ENCODE measurements at regions not wholly inside any gene's neighbourhood (a gene's known extent, or its start where the extent isn't known, plus 50 kb on each side); places are given as distances from the start of the nearest gene placed in this dataset.

- ATAC-seq, result no peak; the same call in 1 of the 2 replicates
- no peak overlapping the region for H3K27ac ChIP-seq (ENCODE audit: low read length)
- H3K36me3 ChIP-seq (ENCODE audit: low read depth, low read length), result no peaks in the 10 kb centered on the region
- POLR2A ChIA-PET (ENCODE audit: unreplicated experiment), result interaction anchor here (0.7 kb wide), 1 partner anchor 21 kb away, joined by 8 read pairs; no protein-coding TSS in a partner anchor
- H3K27me3 ChIP-seq (ENCODE audit: low read length), result no peaks in the 10 kb centered on the region
- no peaks in the 10 kb centered on the region for H3K9me2 ChIP-seq (replicated peaks; ENCODE audit: low read length)
- no peaks in the 10 kb centered on the region for H3F3A ChIP-seq (ENCODE audit: low read length, unreplicated experiment)
- peaks cover 12% of the 10 kb centered on the region for H3K4me1 ChIP-seq (ENCODE audit: insufficient read depth, low read length)
- intact Hi-C loops (cut with micrococcal nuclease), result no loop called here
- H3K9me3 ChIP-seq (ENCODE audit: low read length), result no peaks in the 10 kb centered on the region
- CTCF ChIA-PET, result no interaction called here
- no peak overlapping the region for H3K4me2 ChIP-seq (ENCODE audit: low read length)
- no peak overlapping the region for H3K4me3 ChIP-seq (ENCODE audit: low read length)
- DNase-seq, result no peak
- no TSS peak for BruUV-seq (replicated peaks)
- no peaks in the 10 kb centered on the region for H3K79me2 ChIP-seq (ENCODE audit: low read length)
- no peak for TF ChIP-seq EZH2phosphoT487 (IDR thresholded peaks at IDR 0.05; ENCODE audit: borderline replicate concordance, low read length)
- TF ChIP-seq CTCF (conservative IDR thresholded peaks at IDR 0.05; ENCODE audit: low read depth, low read length), result no peak
- TF ChIP-seq EZH2 (IDR thresholded peaks at IDR 0.05; ENCODE audit: low read length, unreplicated experiment), result no peak
- H4K20me1 ChIP-seq (ENCODE audit: low read length), result no peaks in the 10 kb centered on the region
- no peak overlapping the region for H2AFZ ChIP-seq (ENCODE audit: low read length)
- H3K9ac ChIP-seq (ENCODE audit: low read length), result no peak overlapping the region
Measured at GRCh38 chr12:127115468-127116035, 1151.4 kb upstream of the TMEM132C start.

GRCh38 chr12:127118251-127118650 lies 1148.7 kb upstream of the TMEM132C start:
- Histone ChIP-seq H4K20me1 (ENCODE audit: low read length) (no peaks in the 10 kb centered on the region), H3F3A (ENCODE audit: low read length, unreplicated experiment) (no peaks in the 10 kb centered on the region), H3K36me3 (ENCODE audit: low read depth, low read length) (no peaks in the 10 kb centered on the region), H3K79me2 (ENCODE audit: low read length) (no peaks in the 10 kb centered on the region), H3K9me3 (ENCODE audit: low read length) (no peaks in the 10 kb centered on the region), H3K9me2 (replicated peaks; ENCODE audit: low read length) (no peaks in the 10 kb centered on the region), H3K27ac (ENCODE audit: low read length) (no peak overlapping the region), H3K27me3 (ENCODE audit: low read length) (no peaks in the 10 kb centered on the region), H3K4me1 (ENCODE audit: insufficient read depth, low read length) (peaks cover 16% of the 10 kb centered on the region), H3K4me2 (ENCODE audit: low read length) (no peak overlapping the region), H2AFZ (ENCODE audit: low read length) (no peak overlapping the region), H3K9ac (ENCODE audit: low read length) (no peak overlapping the region), H3K4me3 (ENCODE audit: low read length) (no peak overlapping the region)
- no TSS peak for BruUV-seq (replicated peaks)
- ATAC-seq, result peak; percentile 72
- DNase-seq, result no peak
- TF ChIP-seq EZH2 (IDR thresholded peaks at IDR 0.05; ENCODE audit: low read length, unreplicated experiment) (no peak), CTCF (conservative IDR thresholded peaks at IDR 0.05; ENCODE audit: low read depth, low read length) (no peak), EZH2phosphoT487 (IDR thresholded peaks at IDR 0.05; ENCODE audit: borderline replicate concordance, low read length) (no peak)
- intact Hi-C loops (cut with micrococcal nuclease), result no loop called here
- CTCF ChIA-PET, result interaction anchor here (0.6 kb wide), 1 partner anchor 325 kb away, joined by 6 read pairs; no protein-coding TSS in a partner anchor
- POLR2A ChIA-PET (ENCODE audit: unreplicated experiment), result no interaction called here

- Histone ChIP-seq H3K4me1 (ENCODE audit: insufficient read depth, low read length) (peaks cover 16% of the 10 kb centered on the region), H3K4me2 (ENCODE audit: low read length) (no peak overlapping the region), H3K9ac (ENCODE audit: low read length) (no peak overlapping the region), H3F3A (ENCODE audit: low read length, unreplicated experiment) (no peaks in the 10 kb centered on the region), H3K36me3 (ENCODE audit: low read depth, low read length) (no peaks in the 10 kb centered on the region), H3K4me3 (ENCODE audit: low read length) (no peak overlapping the region), H3K9me3 (ENCODE audit: low read length) (no peaks in the 10 kb centered on the region), H3K79me2 (ENCODE audit: low read length) (no peaks in the 10 kb centered on the region), H3K9me2 (replicated peaks; ENCODE audit: low read length) (no peaks in the 10 kb centered on the region), H3K27ac (ENCODE audit: low read length) (no peak overlapping the region), H2AFZ (ENCODE audit: low read length) (no peak overlapping the region), H4K20me1 (ENCODE audit: low read length) (no peaks in the 10 kb centered on the region), H3K27me3 (ENCODE audit: low read length) (no peaks in the 10 kb centered on the region)
- CTCF ChIA-PET, result interaction anchor here (0.5 to 0.6 kb wide), 2 partner anchors 30 to 41 kb away, joined by 3 to 4 read pairs; no protein-coding TSS in a partner anchor
- TF ChIP-seq CTCF (conservative IDR thresholded peaks at IDR 0.05; ENCODE audit: low read depth, low read length), result no peak
- TF ChIP-seq EZH2 (IDR thresholded peaks at IDR 0.05; ENCODE audit: low read length, unreplicated experiment), result no peak
- TF ChIP-seq EZH2phosphoT487 (IDR thresholded peaks at IDR 0.05; ENCODE audit: borderline replicate concordance, low read length), result no peak
- ATAC-seq, result no peak
- POLR2A ChIA-PET (ENCODE audit: unreplicated experiment), result interaction anchor here (0.6 kb wide), 1 partner anchor 10 kb away, joined by 3 read pairs; no protein-coding TSS in a partner anchor
- no TSS peak for BruUV-seq (replicated peaks)
- intact Hi-C loops (cut with micrococcal nuclease), result no loop called here
- no peak for DNase-seq
Measured at GRCh38 chr12:127119600-127120140, 1147.3 kb upstream of the TMEM132C start.

Data from PC-3 (cell line).